Ovary (tissue), 7 donors: ENCODE measurements at regions not wholly inside any gene's neighbourhood (a gene's known extent, or its start where the extent isn't known, plus 50 kb on each side); places are given as distances from the start of the nearest gene placed in this dataset.

ENCODE experiments used
- DNase-seq, 5 donors: peaks; one replicate each; pipeline ENCODE4 v3.0.0-alpha.2; 2019 to 2020
- H3K27ac ChIP-seq, 2 donors: fragments of 200-600 bp; one replicate each; pipeline versions ENCODE4 v1.5.1 to v1.8.0; 2019 to 2022
- H3K27me3 ChIP-seq: fragments of 200-600 bp; one replicate; pipeline ENCODE4 v1.8.0; 2022
- H3K36me3 ChIP-seq: fragments of 200-600 bp; sonication (generic); one replicate; pipeline ENCODE4 v1.5.1; 2019
- H3K4me1 ChIP-seq: one replicate; pipeline ENCODE4 v1.8.1; 2013; ENCODE audit warnings: mild to moderate bottlenecking, moderate library complexity; ENCODE audit not compliant: insufficient read depth
- H3K4me3 ChIP-seq: fragments of 200-600 bp; sonication (generic); one replicate; pipeline ENCODE4 v1.5.1; 2017
- H3K9me3 ChIP-seq, 2 donors: fragments of 200-600 bp in 1 of 2; sonication (generic) in 1 of 2; one replicate each; pipeline versions ENCODE4 v1.5.1 to v1.8.1; 2013 to 2019; ENCODE audit warnings: mild to moderate bottlenecking in 1 of 2, moderate library complexity in 1 of 2
- CTCF ChIP-seq, 3 donors: fragments of 450-650 bp in 2 of 3; fragments of 200-600 bp in 1 of 3; IDR thresholded peaks; one replicate each; pipeline versions ENCODE4 v1.5.1 to v1.8.0; 2016 to 2022; ENCODE audit warnings: antibody characterized with exemption in 3 of 3, mild to moderate bottlenecking in 1 of 3
- EP300 ChIP-seq: sonication (generic); formaldehyde crosslinking; IDR thresholded peaks from one replicate; pipeline ENCODE4 v1.6.1; 2017; ENCODE audit warnings: antibody characterized with exemption
- POLR2A ChIP-seq: fragments of 450-650 bp; IDR thresholded peaks from one replicate; pipeline ENCODE4 v1.6.1; 2017; ENCODE audit warnings: antibody characterized with exemption, mild to moderate bottlenecking, moderate library complexity
- WGBS, 3 donors: extraction: QIAGEN DNeasy Blood & Tissue Kit in 1 of 3; methylation state at CpG; one replicate each; pipeline versions ENCODE4 v1.1.5 to v1.1.7; 2013 to 2017; 5-methylcytosine and 5-hydroxymethylcytosine counted together
- intact Hi-C, 4 donors: fragments of 100-400 bp; cut with DNase I; formaldehyde crosslinking; loops; one replicate each; pipeline versions ENCODE4 v1.11.0 to v1.15.1; 2022 to 2023
- donor health status: DM: no; HTN: no; CAD: no; lungs with moderate emphysema.
- donor health status: DM: no; HTN: no; CAD: no.
- donor health status: Bipolar disorder and iron deficiency.
- donor health status: DM: no; HTN: no; CAD: no.
- donor health status: DM: yes; HTN: yes; CAD: no.

GRCh38 chr15:61798631-61799030 is 261.6 kb downstream of the VPS13C start:
- 75 to 80% (median 76%) methylated on average over 9 of the region's 9 CpGs for WGBS, 3 donors
- Histone ChIP-seq H3K4me3 (no peak overlapping the region), H3K36me3 (no peaks in the 10 kb centered on the region), H3K27ac (no peak overlapping the region), H3K4me1 (no peaks in the 10 kb centered on the region), H3K9me3 (no peaks in the 10 kb centered on the region), H3K27me3 (no peaks in the 10 kb centered on the region)
- no peak for DNase-seq
- TF ChIP-seq POLR2A (no peak), CTCF (IDR thresholded peaks at IDR 0.05) (no peak), EP300 (no peak)
- intact Hi-C loops: no loop called here

GRCh38 chr15:61796056-61796455 is 264.2 kb downstream of the VPS13C start:
- H3K9me3 ChIP-seq: no peaks in the 10 kb centered on the region
- no peak for DNase-seq
- no peak for TF ChIP-seq POLR2A
- no peak for TF ChIP-seq EP300
- no peaks in the 10 kb centered on the region for H3K36me3 ChIP-seq
- no peaks in the 10 kb centered on the region for H3K4me1 ChIP-seq
- H3K4me3 ChIP-seq: no peak overlapping the region
- intact Hi-C loops: no loop called here
- no peaks in the 10 kb centered on the region for H3K27me3 ChIP-seq
- WGBS, 3 donors: 55 to 78% (median 69%) methylated on average over 3 of the region's 3 CpGs
- H3K27ac ChIP-seq: no peak overlapping the region

- no peak for TF ChIP-seq POLR2A
- TF ChIP-seq CTCF (IDR thresholded peaks at IDR 0.05): no peak
- TF ChIP-seq EP300: no peak
- 11 to 19% (median 11%) methylated on average over 1 of the region's 1 CpG for WGBS, 3 donors
These were observed 265.4 kb downstream of the VPS13C start for GRCh38 chr15:61794881-61795280.

DNA sequence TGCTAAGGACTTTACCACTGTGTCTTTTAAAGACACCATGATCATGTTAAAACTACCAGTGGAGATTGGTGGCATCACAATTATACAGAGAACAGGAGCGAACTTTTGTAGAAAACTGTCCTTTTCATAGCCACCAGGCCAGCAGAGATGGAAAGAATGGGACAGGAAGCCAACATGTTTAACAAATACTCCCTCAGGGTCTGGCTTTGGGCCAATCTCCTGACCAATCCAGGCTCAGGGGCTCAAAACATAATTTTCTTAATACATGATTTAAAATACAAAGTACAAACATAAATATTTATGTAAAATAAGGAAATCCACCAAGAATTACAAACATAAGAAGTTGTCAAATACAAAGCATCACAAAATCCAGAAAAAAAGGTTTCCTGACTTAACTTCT is 266.0 kb downstream of the VPS13C start:
- no peaks in the 10 kb centered on the region for H3K4me1 ChIP-seq
- intact Hi-C loops: no loop called here
- TF ChIP-seq POLR2A: no peak
- no peak overlapping the region for H3K27ac ChIP-seq
- H3K4me3 ChIP-seq: no peak overlapping the region
- WGBS, 3 donors: 62 to 76% (median 73%) methylated on average over 1 of the region's 1 CpG
- no peaks in the 10 kb centered on the region for H3K27me3 ChIP-seq
- H3K36me3 ChIP-seq: no peaks in the 10 kb centered on the region
- no peaks in the 10 kb centered on the region for H3K9me3 ChIP-seq
- DNase-seq: no peak

More at GRCh38 chr15:61794881-61795280, 265.4 kb downstream of the VPS13C start:
- Histone ChIP-seq H3K4me3 (no peak overlapping the region), H3K9me3 (no peaks in the 10 kb centered on the region), H3K27ac (no peak overlapping the region), H3K36me3 (no peaks in the 10 kb centered on the region), H3K4me1 (no peaks in the 10 kb centered on the region), H3K27me3 (no peaks in the 10 kb centered on the region)
- no peak for DNase-seq
- intact Hi-C loops: no loop called here

DNA sequence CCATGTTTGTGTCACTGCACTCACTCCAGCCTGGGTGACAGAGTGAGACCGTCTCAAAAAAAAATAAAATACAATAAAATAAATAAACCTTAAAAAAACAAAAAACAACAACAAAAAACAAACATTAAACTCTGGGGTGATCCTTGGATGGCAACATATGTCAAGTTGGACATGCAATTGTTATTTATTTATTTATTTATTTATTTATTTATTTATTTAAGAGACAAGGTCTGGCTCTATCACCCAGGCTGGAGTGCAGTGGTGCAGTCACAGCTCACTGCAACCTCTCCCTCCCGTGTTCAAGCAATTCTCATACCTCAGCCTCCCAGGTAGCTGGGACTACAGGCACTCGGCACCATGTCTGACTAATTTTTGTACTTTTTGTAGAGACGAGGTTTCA is 275.5 kb downstream of the VPS13C start:
- intact Hi-C loops: no loop called here
- no peak for TF ChIP-seq CTCF (IDR thresholded peaks at IDR 0.05)
- no peak for TF ChIP-seq EP300
- TF ChIP-seq POLR2A: no peak
- Histone ChIP-seq H3K4me1 (no peaks in the 10 kb centered on the region), H3K4me3 (no peak overlapping the region), H3K9me3 (no peaks in the 10 kb centered on the region), H3K36me3 (no peaks in the 10 kb centered on the region), H3K27me3 (no peaks in the 10 kb centered on the region), H3K27ac (no peak overlapping the region)
- 80 to 96% (median 87%) methylated on average over 4 of the region's 4 CpGs for WGBS, 3 donors
- no peak for DNase-seq
